Middle frontal gyrus (tissue), 1 donor: ENCODE measurements at regions not wholly inside any gene's neighbourhood (a gene's known extent, or its start where the extent isn't known, plus 50 kb on each side); places are given as distances from the start of the nearest gene placed in this dataset.

ENCODE experiments used
- DNase-seq: peaks from one replicate; pipeline ENCODE4 v3.0.0-alpha.2; 2015; ENCODE audit warnings: low spot score; ENCODE audit errors: extremely low spot score

DNA sequence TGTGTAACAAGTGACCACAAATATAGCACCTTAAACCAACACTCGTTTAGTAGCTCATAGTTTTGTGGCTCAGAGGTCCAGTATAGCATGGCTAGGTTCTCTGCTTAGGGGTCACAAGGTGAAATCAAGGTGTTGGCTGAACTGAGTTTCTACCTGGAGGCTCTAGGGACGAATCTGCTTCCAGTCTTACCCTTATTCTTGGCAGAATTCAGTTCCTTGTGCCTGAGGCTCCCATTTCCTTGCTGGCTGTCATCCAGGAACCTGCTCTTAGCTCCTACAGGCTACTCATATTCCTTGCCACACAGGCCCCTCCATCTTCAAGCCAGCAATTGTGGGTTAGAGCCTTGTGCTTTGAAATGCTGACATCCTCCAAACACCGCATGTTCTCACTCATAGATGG is 212.3 kb upstream of the CDH13 start:
- no peak for DNase-seq

DNA sequence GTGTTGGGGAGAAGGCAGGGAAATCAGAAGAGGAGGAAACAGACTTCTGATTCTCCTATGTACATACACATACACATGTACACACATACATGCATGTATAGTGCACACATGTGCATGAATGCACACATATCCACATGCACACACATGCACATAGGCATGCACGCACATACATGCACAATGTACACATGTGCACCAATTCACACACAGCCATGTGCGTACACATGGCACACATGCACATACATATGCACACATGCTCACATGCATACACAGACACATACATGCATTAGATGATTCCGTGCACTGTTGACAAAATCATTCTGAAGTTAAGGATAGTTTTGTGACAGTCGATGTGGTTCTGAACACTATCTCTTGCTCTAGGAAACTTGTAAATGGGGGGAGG is 214.0 kb upstream of the CDH13 start:
- no peak for DNase-seq

DNA sequence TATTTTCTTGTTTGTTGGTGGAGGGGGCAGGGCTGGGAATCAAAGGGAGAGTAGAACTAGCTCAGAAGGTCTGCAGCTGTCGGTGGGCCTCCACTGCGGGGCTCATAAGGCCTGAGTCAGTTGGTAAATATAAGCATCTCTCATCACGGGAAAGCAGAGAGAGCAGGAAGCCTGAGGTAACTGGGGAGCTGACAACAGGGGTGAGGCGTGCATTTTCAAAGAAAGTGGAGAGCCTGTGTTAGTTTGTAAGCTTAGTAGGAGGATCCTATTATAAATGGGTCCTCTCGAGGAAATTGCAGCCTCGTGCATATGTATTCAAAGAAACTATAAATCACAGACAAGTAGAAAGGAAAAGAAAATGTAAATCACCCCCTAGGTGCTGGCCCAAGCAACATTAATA is 221.0 kb upstream of the CDH13 start:
- no peak for DNase-seq

DNA sequence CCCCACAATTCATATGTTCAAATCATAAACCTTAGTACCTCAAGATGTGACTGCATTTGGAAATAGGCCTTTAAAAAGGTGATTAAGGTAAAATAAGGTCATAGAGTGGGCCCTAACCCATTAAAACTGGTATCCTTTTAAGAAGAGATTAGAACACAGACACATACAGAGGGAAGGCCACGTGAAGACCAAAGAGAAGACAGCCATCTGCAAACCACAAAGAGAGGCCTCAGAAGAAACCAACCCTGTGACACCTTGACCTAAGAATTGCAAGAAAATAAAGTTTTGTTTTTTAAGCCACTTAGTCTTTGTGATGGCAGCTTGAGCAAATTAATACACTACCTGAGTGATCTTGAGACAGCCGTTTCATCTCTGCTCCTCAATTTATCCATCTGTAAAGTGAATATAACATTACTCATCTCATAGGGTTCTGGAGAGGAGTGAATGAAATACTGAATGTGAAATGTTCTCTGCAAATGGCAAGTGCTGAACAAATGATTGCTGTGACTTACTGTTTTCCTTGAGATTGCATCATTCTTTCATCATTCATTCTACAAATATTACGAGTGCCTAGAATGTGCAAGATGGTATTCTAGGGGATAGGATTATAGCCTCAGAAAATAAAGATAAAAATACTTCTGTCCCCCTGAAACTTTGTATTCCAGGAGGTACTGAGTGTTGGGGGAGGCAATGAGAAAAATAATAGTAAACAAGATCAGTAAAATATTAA is 222.0 kb upstream of the CDH13 start:
- DNase-seq = no peak

DNA sequence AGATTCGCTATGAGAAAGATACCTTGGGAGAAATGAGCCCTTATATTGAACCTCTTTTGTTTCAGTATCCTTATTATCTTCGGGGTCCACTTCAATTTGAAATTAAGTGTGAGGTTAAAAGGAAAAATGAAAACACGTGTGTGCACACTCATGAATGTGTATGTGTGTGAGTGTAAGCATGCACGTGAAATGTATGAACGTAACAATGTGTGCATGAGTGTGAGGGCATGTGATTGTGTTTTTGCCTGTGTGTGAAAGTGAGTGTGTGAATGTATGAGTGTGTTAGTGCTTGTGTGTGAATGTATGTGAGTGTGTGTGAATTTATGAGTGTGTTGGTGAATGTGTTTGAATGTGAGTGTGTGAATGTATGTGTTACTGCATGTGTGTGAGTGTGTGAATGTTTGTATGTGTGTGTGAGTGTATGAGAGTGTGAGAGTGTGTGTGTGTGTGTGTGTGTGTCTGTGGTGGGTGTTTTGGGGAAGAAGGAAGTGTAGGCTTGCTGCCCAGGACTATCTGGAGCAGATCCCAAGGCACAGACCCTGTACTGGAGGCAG is 224.0 kb upstream of the CDH13 start:
- DNase-seq = no peak

DNA sequence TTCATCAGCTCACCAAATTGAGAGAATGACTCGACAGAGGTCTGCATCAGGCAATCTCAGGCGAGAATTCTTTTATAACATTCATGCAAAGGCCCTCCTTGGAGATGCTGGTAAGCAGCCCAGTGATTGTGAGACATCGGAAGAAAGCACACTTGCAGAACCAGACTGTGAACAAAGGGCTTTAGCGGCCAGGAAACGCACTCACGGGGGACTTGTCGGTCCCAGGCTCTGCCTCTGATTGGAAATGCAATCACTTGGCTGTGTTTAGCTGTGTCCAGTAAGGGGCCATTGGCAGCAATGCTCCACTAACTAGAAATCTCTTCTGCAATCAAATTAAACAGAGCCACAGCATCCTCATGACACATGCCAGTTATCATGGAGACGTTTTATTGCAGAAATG is 226.7 kb upstream of the CDH13 start:
- DNase-seq = no peak

DNA sequence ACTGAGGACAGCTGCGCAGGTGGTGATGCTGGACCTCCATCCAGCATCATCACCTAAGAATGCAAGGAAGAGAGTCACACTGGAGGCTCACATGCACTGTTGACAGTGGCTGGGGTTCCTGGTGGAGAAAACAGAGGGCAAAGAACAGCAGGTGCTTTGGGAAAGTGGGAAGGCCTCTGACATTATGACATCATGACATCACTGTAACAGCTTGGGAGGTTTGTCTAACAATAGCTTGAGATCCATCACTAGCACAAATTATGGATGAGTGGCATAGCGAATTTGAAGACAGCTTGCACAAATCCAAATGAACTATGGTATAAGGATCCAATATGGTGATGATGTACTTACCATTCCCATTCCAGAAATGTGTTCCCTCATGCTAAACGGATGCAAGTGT is 226.5 kb upstream of the MPHOSPH6 start:
- no peak for DNase-seq

DNA sequence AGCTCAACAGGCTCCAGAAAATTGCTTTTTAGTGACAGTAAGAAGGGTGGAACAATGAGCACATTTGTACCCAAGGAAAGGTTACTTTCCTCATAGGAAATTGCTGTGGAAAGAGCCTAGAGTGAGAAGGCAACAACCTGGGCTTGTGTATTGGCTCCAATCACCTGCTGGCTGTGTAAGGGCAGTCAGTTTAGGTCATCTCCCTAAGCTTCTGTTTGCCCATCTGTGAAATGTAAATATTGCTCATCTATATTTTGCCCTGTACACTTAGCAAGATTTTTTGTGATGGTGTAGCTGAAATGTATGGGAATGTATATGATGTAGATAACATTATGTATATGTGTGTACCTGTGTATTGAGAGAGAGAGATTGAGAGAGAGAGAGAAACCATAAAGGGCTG is 225.2 kb upstream of the MPHOSPH6 start:
- no peak for DNase-seq

DNA sequence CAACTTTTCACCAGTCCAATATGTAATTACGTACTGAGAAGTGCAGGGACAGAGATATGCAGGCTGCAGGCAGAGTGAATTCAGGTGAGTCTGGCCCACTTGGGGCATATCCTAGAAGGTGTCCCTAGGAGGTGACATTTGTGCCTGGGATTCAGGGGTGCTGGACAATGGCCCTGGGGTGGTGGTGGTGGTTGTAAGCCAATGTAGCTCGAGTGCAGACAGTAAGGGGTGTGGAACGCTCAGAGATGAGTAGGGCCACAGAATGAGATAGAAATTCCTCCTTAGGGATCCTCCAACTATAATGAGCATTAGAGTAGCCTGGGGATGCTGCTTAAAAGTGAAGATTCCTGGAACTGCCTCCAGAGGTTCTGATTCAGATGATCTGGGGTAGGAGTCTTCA is 221.7 kb upstream of the MPHOSPH6 start:
- DNase-seq = no peak

DNA sequence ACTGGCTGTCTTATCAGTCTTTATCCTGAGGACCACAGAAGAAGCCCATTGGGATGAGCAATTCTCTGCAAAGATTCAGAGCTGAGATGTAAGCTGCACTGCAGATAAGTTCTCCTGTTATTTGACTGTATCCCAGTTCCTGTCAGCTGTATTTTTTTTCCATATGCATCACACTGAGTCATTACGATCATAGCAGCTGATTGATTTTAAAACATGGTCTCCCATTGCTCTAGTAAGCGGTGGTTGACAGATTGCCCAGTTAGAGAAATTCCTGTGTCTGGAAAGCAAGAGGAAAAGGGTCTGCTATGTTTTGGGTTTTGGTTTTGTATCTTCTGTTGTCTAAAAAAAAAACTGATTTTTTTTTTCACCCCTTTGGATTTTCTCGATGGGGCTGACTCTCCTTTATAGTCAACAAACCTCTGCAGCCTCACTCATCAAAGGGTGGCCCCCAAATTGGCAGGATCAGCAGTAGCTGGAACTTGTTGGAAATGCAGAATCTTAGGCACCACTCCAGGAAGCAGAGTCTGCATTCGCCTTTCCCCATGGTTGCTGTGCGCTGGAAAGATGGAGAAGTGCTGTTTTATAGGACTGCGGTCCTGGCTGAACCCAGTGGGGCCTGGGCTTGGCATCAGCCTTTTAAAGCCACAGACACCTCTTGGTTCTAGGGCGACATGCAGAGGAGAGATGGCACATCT is 220.1 kb upstream of the MPHOSPH6 start:
- no peak for DNase-seq

DNA sequence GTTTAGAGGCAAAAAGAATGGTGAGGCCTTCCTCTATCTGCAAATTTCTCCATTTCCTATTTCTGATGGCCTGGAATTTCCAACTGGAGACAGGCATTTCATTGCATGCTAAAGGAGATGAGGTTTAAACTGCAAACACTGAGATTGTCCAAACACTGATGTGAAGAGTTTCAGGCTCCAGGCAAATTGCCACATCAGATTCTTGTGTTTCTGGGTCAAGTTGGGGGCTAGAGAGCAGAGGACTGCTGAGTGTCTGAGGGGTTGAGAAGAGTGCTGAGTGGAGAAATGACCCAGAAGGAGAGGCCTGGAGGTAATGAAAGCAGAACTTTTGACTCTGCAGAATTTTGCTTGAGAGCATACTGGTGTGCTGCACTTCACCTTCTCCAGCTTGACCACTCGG is 216.7 kb upstream of the MPHOSPH6 start:
- DNase-seq = no peak

DNA sequence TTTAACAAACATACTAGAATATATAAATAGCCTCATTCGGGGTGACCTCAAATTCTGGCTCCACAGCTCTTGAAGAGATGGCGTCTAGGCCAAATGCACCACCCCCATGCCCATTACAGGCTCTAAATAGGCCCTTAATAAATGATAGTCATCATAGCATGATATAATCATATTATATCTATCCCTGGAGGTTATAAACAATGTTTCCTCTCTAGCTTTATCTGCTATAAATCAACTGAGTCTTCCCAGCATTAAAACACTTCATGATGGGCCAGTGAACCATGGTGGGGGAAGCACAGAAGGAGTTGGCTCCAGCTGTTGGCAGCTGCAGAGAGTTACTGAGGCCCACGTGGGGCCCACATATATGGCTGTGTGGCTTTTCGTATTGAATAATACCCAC is 214.9 kb upstream of the MPHOSPH6 start:
- no peak for DNase-seq

DNA sequence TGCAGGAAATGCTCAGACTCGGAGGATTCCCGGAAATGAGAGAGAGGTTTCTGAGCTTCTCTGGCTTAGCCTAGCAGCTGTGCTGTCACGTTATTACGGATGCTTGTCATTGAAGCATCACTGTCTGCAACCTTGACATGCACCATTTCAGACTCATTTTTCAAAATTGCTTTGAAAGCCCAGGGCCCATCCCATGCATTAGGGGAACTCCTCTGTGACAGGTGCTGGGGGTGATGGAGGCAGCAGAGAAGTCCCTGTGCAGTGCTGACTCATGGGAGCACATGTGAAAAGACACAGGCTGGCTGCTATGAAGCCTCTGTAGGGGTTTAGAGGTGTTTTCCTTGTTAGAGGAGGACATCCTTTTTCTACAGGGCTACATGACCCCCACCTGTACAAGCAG is 214.0 kb upstream of the MPHOSPH6 start:
- no peak for DNase-seq

DNA sequence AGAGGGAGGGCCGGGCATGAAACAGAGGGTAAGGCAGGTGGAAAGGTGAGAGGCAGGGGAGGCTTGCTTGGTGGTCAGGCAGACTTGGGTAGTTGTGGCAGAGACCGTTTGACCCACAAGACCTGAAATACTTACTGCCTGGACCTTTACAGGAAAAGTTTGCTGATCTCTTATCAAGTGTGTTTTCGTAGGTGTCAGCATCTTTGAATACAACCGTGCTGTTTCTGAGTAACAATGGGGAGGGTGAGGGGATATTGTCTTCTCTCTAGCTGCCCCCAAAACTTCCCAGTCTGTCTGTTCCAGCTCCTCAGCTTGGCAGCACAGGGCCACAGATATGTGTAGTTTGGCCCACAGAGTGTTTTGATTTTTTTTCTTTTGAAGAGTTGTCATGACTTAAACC is 212.5 kb upstream of the MPHOSPH6 start:
- DNase-seq = no peak

DNA sequence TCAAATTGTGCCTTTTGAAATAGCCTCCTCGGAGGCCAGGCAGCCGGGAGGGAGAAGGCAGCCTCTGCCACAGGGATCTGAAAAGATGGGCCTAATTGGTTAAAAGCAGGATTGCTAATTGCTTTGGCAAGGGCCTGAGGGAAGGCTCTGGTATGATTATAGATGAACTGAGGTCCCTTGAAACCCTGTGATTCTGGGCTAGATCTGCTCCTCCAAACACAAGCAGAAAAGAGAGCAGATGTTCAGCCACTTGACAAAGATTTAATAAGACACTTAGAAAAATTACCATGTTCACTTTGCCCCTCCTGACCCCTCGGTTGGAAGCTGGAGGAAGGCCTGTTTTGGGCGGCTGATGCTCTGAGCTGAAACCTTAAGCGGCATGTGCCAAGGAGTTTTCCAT is 209.5 kb upstream of the MPHOSPH6 start:
- DNase-seq = no peak

DNA sequence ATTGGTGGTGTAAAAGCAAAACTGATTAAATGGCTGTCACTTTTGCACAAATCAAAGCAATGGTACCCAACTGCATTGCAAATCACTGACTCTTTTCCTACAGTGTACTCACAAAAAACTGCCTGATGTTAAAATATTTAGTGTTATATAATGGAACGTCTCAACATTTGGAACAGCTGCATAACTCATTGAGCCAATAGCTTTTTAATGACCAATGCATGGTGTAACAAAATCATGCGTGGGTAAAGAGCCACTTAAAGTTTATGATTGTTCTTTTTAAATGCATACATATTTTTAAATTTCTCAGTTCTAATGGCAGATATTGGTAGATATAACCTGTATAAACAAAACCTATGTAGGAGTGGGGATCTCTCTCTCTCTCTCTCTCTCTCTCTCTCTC is 204.0 kb upstream of the MPHOSPH6 start:
- no peak for DNase-seq

DNA sequence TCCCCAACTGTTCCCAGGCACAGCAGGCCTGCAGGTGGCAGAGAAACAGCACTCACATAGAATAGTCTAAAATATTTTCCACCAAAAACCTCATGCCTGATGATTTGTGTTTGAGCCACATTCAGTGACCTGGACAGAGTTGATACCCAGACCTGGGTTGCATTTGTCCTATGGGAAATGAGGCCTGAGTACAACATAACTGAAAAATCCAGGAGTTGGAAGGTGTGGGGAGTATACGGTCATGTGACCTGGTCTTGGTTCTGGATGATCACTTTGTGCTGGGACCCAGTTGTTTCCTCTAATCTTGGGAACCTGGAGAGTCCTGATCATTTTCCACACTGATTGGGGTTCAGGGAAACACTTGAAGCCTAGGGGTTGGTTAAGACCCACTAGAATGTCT is 200.3 kb upstream of the MPHOSPH6 start:
- DNase-seq = no peak

DNA sequence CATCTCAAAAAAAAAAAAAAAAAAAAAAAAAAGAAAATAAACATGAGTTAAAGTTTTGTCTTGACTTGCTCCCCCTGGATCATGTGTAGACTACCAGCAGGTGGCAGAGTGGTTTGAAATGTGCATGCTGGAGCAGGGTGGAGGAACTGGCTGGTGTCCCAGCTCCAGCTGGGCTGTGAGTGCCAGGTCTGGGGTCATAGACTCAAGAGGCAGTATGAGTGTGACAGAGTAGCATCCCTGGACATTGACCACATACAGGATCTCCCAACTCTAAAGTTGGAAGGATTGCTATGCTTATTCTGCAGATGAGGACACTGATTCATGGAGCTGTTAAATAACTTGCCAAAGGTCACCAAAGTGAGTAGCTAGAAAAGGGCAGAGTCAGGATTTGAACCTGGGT is 198.0 kb upstream of the MPHOSPH6 start:
- DNase-seq = peak; percentile 33

DNA sequence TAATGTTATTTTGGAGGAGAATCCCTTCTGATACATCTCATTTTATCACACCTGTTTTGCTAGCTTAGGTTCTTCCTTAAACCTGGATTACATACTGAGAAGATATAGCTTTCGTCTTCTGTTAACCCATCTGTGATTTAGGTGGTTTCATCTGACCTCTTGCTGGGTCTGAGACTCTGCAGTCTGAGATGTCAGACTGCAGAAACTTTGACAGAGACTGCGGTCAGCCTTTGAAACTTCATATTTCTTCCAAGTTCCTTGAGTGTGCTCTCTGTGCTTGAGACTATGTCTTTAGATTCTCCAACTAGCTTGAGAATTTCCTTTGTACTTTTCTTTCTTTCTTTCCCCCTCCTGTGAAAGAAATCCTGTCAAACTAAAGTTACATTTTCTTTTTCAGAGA is 196.4 kb upstream of the MPHOSPH6 start:
- DNase-seq = no peak

DNA sequence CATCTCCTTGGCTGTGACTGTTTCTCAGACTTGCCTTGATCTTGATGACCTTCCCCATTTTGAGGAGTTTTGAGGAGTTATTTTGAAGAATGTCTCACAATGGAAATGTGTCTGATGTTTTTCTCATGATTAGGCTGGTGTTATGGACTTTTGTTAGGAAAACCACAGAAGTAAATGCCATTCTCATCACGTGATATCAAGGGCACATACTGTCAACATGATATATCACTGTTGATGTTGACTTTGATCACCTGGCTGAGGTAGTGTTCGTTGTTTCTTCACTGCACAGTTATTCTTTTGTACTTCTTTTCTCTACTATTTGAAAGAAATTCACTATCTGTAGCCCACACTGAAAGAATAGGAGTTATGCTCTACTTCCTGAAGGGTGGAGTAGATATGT is 194.7 kb upstream of the MPHOSPH6 start:
- DNase-seq = no peak

DNA sequence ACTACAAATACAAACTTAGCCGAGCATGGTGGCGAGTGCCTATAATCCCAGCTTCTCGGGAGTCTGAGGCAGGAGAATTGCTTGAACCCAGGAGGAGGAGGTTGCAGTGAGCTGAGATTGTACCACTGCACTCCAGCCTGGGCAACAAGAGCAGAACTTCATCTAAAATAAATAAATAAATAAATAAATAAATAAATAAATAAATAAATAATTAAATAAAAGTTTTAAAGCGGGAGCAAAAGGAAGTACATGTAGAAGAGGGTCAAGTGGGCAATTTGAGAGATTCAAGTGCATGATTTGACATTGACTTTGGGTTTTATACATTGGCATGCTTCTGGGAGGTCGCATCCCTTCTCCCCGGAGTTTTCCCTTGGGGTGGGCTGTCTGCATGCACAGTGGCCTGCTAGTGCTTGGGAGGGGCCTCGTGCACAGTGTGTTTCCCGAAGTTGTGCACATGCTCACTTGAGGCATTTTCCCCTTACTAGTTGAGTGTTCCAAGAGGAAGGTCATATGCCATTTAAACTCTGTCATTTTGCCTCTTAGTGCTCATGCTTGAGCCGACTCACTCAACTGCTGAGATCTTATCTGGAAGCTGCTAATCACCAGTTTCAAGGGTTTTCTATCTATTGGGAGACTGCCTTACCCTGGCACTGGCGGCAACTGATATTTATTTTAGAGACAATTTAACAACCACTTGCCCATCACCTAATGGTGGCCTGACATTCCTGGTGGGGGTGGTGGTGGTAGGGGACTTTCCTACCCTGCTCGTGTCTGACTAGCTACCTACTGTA is 193.2 kb upstream of the MPHOSPH6 start:
- no peak for DNase-seq

DNA sequence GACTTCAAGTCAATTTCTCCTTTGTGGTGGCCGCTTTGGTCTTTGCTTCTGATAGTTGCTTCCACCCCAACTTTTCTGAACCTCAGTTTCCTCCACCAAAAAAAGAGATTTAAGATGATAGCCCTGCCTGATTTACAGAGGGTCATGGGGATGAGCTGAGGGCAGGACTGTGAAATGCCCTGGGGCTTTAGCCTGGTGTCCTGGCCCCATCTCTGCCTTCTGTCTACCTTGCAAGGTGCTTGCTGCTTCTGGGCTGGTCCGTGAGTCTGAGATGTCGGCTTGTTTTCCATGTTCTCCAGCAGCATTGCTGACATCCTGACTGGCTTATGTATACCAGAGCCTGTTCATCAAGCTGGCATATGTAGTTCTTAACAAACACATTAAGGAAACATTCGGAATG is 191.9 kb upstream of the MPHOSPH6 start:
- DNase-seq = no peak
